ENCODE measurements at regions not wholly inside any gene's neighbourhood (a gene's known extent, or its start where the extent isn't known, plus 50 kb on each side); places are given as distances from the start of the nearest gene placed in this dataset.
A peak's percentile ranks its signal among the peaks of the same experiment; 100 is the strongest.

- DNase-seq (ENCODE audit: low read depth, low spot score): peak; percentile 88
These were observed 138.3 kb upstream of the AGBL1 start for GRCh38 chr15:85941186-85941855.

- no peak for DNase-seq (ENCODE audit: low read depth, low spot score)
These were observed 137.0 kb upstream of the AGBL1 start for GRCh38 chr15:85942632-85943031.

GRCh38 chr15:85943151-85943550 is 136.5 kb upstream of the AGBL1 start:
- DNase-seq (ENCODE audit: low read depth, low spot score): no peak

GRCh38 chr15:85943791-85944190 is 135.9 kb upstream of the AGBL1 start:
- no peak for DNase-seq (ENCODE audit: low read depth, low spot score)

GRCh38 chr15:85947021-85947420 is 132.7 kb upstream of the AGBL1 start:
- DNase-seq (ENCODE audit: low read depth, low spot score): no peak

- DNase-seq (ENCODE audit: low read depth, low spot score): no peak
These were observed 131.7 kb upstream of the AGBL1 start for GRCh38 chr15:85947936-85948335.

GRCh38 chr15:85950101-85950500 is 129.6 kb upstream of the AGBL1 start:
- no peak for DNase-seq (ENCODE audit: low read depth, low spot score)

- DNase-seq (ENCODE audit: low read depth, low spot score): no peak
These were observed 125.1 kb upstream of the AGBL1 start for GRCh38 chr15:85954586-85954985.

GRCh38 chr15:85955501-85956391 is 123.9 kb upstream of the AGBL1 start:
- peak; percentile 47 for DNase-seq (ENCODE audit: low read depth, low spot score)

- peak; percentile 74 for DNase-seq (ENCODE audit: low read depth, low spot score)
These were observed 123.0 kb upstream of the AGBL1 start for GRCh38 chr15:85956532-85957275.

- no peak for DNase-seq (ENCODE audit: low read depth, low spot score)
These were observed 120.1 kb upstream of the AGBL1 start for GRCh38 chr15:85959611-85960010.

- DNase-seq (ENCODE audit: low read depth, low spot score): no peak
These were observed 119.3 kb upstream of the AGBL1 start for GRCh38 chr15:85960381-85960780.

GRCh38 chr15:85961821-85962220 is 117.8 kb upstream of the AGBL1 start:
- DNase-seq (ENCODE audit: low read depth, low spot score): no peak

GRCh38 chr15:85963262-85963760 is 116.4 kb upstream of the AGBL1 start:
- DNase-seq (ENCODE audit: low read depth, low spot score): no peak

- DNase-seq (ENCODE audit: low read depth, low spot score): peak; percentile 61
These were observed 115.2 kb upstream of the AGBL1 start for GRCh38 chr15:85964471-85964870.

GRCh38 chr15:85967553-85967952 is 112.1 kb upstream of the AGBL1 start:
- no peak for DNase-seq (ENCODE audit: low read depth, low spot score)

GRCh38 chr15:85972805-85973540 is 106.7 kb upstream of the AGBL1 start:
- no peak for DNase-seq (ENCODE audit: low read depth, low spot score)

GRCh38 chr15:85973584-85974347 is 105.9 kb upstream of the AGBL1 start:
- DNase-seq (ENCODE audit: low read depth, low spot score): peak; percentile 23

- peak; percentile 44 for DNase-seq (ENCODE audit: low read depth, low spot score)
These were observed 105.3 kb upstream of the AGBL1 start for GRCh38 chr15:85974348-85974705.

- no peak for DNase-seq (ENCODE audit: low read depth, low spot score)
These were observed 104.9 kb upstream of the AGBL1 start for GRCh38 chr15:85974742-85975141.

GRCh38 chr15:85976102-85976501 is 103.6 kb upstream of the AGBL1 start:
- no peak for DNase-seq (ENCODE audit: low read depth, low spot score)

Data from astrocyte of the hippocampus (primary cell).